ENCODE measurements at regions not wholly inside any gene's neighbourhood (a gene's known extent, or its start where the extent isn't known, plus 50 kb on each side); places are given as distances from the start of the nearest gene placed in this dataset.
"Not testable (repeated sequence)": the region's sequence is repeated elsewhere in the genome, so short reads cannot be mapped to it uniquely, and the experiment has no call there.

GRCh38 chr3:89533275-89533674, 425.9 kb downstream of the EPHA3 start:
- DNase-seq (ENCODE audit: low spot score): no peak

DNA sequence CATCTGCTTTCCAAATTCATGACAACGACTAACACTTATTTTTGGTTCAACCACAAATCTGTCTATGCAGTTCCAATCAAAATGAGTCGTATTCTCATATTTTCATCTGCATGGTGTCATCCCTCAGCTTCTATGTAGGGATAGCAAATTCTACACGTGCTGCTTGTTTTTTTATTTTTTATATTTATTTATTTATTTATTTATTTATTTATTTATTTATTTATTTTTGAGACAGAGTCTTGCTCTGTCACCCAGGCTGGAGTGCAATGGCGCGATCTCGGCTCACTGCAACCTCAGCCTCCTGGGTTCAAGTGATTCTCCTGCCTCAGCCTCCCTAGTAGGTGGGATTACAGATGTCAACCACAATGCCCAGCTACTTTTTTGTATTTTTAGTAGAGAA, 447.2 kb downstream of the EPHA3 start:
- not testable (repeated sequence) for DNase-seq (ENCODE audit: low spot score)

DNA sequence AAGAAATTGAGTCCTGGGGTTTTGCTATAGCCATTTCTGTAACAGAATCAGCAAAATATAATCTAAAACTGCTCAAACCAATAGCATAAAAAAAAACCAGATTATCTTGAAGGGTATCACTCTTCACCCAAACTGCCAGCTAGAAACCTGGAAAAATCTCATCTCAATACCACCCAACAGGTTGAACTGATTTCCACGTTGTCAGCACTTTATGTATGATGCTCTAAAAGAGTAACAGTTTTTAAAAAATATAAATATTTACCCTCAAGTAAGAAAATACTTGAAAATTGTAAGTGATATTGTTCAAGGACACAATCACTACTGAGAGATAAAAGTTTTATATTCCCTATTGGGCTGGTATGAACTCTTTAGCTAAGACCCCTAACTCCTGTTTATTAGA, 451.3 kb downstream of the EPHA3 start:
- no peak for DNase-seq (ENCODE audit: low spot score)

- DNase-seq (ENCODE audit: low spot score): peak; percentile 5
Observed at GRCh38 chr3:89560568-89560967, 453.1 kb downstream of the EPHA3 start.

DNA sequence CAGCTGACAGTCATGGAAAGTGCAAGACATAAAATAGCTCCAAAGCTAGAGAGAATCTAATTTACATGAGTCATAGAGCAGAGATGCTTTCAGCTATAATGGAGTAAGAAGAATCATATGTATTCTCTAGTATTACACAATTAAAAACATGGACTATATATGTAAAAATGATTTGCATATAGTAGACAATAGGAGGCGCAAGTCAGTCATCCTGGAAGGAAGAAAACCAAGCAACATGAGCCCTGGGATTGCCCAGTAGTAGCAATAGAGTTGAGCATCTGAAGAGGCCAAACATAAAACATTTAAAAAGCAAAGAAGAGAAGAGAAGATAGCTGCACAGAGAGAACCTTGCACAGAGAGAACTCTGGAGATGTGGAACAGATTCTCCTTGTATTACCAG, 455.0 kb downstream of the EPHA3 start:
- DNase-seq (ENCODE audit: low spot score): no peak

GRCh38 chr3:89565098-89565497, 457.7 kb downstream of the EPHA3 start:
- no peak for DNase-seq (ENCODE audit: low spot score)

GRCh38 chr3:89570465-89570864, 463.0 kb downstream of the EPHA3 start:
- no peak for DNase-seq (ENCODE audit: low spot score)

- DNase-seq (ENCODE audit: low spot score): no peak
Observed at GRCh38 chr3:89571298-89571697, 463.9 kb downstream of the EPHA3 start.

GRCh38 chr3:89571707-89572106, 464.3 kb downstream of the EPHA3 start:
- no peak for DNase-seq (ENCODE audit: low spot score)

DNA sequence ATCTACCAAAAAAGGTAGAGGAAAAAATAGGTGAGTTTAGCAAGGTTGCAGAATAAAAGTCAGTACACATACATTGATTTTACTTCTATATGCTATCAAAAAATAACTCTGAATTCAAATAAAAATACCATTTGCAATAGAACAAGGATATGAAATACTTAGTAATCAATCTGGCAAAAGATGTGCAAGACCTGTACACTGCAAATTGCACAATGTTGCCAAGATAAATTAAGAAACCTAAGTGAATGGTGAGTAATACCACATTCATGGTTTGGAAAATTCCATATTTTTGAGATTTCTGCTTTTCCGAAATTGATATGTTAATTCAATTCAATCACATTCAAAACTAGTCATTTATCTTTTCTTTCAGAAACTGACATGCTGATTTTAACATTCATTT, 464.8 kb downstream of the EPHA3 start:
- no peak for DNase-seq (ENCODE audit: low spot score)

GRCh38 chr3:89576417-89576816, 469.0 kb downstream of the EPHA3 start:
- DNase-seq (ENCODE audit: low spot score): no peak

GRCh38 chr3:89577637-89578530, 470.5 kb downstream of the EPHA3 start:
- no peak for DNase-seq (ENCODE audit: low spot score)

DNA sequence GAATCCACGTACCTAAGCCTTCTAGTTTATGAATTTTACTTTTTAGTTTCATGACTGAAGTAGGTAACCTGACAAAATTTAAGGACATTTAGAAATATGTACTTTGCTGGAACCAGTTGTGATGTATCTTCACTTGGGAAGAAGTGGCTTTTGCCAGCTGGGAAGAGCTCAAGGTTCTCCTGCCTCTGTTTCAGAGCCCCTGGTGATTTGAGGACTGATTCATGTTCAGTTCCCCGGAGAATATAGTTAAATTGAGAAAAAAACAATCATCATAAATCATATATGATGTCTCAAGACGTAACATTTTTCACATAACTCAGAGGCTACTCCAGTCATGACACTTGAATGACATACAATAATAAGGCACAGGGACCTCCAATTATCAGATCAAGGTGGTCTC, 473.4 kb downstream of the EPHA3 start:
- no peak for DNase-seq (ENCODE audit: low spot score)

DNA sequence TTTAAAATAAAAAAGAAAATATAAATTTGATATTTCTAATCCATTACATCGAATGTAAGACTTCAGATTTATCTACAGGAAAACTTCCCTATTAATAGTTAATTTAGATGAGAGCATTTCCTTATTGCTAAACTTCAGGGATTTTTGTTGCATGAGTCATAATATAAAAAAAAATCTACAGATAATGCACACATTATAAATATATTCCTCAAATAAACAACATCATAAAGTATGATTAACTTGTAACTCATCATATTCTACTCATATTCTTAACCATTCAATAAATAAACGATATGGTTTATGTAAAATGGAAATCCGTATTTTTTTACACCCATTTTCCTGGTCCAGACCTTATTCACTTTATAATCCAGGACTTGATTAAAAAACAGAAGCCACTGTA, 477.0 kb downstream of the EPHA3 start:
- DNase-seq (ENCODE audit: low spot score): no peak

- no peak for DNase-seq (ENCODE audit: low spot score)
Observed at GRCh38 chr3:89586256-89586655, 478.8 kb downstream of the EPHA3 start.

DNA sequence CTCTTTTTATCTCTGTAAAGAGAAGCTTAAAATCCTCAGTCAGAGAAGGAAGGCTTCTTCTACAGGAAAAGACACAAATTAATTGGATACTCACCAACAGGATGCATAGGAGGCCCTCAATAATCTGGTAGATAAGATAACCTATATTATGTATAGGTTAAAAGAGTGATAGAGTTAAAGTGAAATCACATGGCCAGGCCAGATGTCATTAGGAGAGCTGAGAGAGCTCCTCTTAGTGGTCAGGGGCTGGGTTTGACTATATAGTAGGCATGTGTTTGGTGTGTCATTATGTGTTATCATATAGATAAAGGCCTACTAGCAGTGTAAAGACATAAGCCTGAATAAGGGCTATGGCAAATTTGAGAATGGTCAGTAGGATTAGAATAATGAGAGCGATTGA, 479.3 kb downstream of the EPHA3 start:
- no peak for DNase-seq (ENCODE audit: low spot score)

- DNase-seq (ENCODE audit: low spot score): peak; percentile 22
Observed at GRCh38 chr3:89606151-89606550, 498.7 kb downstream of the EPHA3 start.

- no peak for DNase-seq (ENCODE audit: low spot score)
Observed at GRCh38 chr3:89612027-89612426, 504.6 kb downstream of the EPHA3 start.

DNA sequence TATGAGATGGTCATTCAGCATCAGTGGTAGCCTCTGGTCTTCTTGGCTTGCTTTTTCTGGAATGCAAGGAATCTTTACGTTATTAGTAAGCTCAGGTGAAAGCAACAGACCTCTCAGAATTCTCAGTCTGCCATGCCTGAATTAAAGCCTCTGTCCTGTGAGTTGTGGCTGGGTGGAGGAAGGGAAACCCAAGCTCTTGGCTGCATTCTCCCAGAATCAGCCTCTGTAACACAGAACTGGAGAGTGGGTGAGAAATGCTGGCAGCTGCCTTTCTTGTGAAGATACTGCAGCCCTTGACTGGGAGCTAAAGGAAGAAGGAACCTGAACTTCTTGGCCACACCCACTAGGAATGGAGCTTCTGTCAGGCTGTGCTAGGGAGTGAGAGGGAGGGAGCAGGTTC, 505.8 kb downstream of the EPHA3 start:
- no peak for DNase-seq (ENCODE audit: low spot score)

GRCh38 chr3:89617706-89618105, 510.3 kb downstream of the EPHA3 start:
- no peak for DNase-seq (ENCODE audit: low spot score)

- DNase-seq (ENCODE audit: low spot score): no peak
Observed at GRCh38 chr3:89619263-89619662, 511.8 kb downstream of the EPHA3 start.

- no peak for DNase-seq (ENCODE audit: low spot score)
Observed at GRCh38 chr3:89622063-89622700, 514.8 kb downstream of the EPHA3 start.

GRCh38 chr3:89624494-89624893, 517.1 kb downstream of the EPHA3 start:
- DNase-seq (ENCODE audit: low spot score): no peak

All from H4 (cell line).